Duodenal mucosa (tissue), 2 donors: ENCODE measurements at regions not wholly inside any gene's neighbourhood (a gene's known extent, or its start where the extent isn't known, plus 50 kb on each side); places are given as distances from the start of the nearest gene placed in this dataset.

Source experiments
- H3K27ac ChIP-seq: one replicate; pipeline ENCODE4 v1.7.0; 2013; ENCODE audit warnings: low read depth, low read length
- H3K27me3 ChIP-seq, 2 donors: one replicate each; pipeline ENCODE4 v1.7.0; 2013; ENCODE audit warnings: low read length in 2 of 2, control low read depth in 1 of 2; ENCODE audit not compliant: insufficient read depth in 2 of 2, control insufficient read depth in 1 of 2
- H3K36me3 ChIP-seq, 2 donors: one replicate each; pipeline ENCODE4 v1.7.0; 2013; ENCODE audit warnings: low read length in 2 of 2, control low read depth in 1 of 2; ENCODE audit not compliant: insufficient read depth in 2 of 2, control insufficient read depth in 1 of 2
- H3K4me1 ChIP-seq, 2 donors: one replicate each; pipeline ENCODE4 v1.7.0; 2013; ENCODE audit warnings: low read length in 2 of 2, control low read depth in 1 of 2; ENCODE audit not compliant: insufficient read depth in 2 of 2, control insufficient read depth in 1 of 2
- H3K4me3 ChIP-seq, 2 donors: one replicate each; pipeline ENCODE4 v1.7.0; 2013; ENCODE audit warnings: low read length in 2 of 2, low read depth in 1 of 2
- H3K9ac ChIP-seq, 2 donors: one replicate each; pipeline ENCODE4 v1.7.0; 2013; ENCODE audit warnings: low read length in 2 of 2, low read depth in 1 of 2
- H3K9me3 ChIP-seq, 2 donors: one replicate each; pipeline ENCODE4 v1.7.0; 2013; ENCODE audit warnings: low read length in 2 of 2, control low read depth in 1 of 2; ENCODE audit not compliant: control insufficient read depth in 1 of 2

GRCh38 chr2:145203891-145204290 lies 684.0 kb upstream of the ZEB2 start:
- Histone ChIP-seq H3K9ac (no peak overlapping the region), H3K9me3 (no peaks in the 10 kb centered on the region), H3K27me3 (no peaks in the 10 kb centered on the region), H3K4me1 (no peaks in the 10 kb centered on the region), H3K36me3 (no peaks in the 10 kb centered on the region), H3K27ac (no peak overlapping the region), H3K4me3 (no peak overlapping the region)

GRCh38 chr2:145199827-145200706 lies 680.1 kb upstream of the ZEB2 start:
- H3K36me3 ChIP-seq, result no peaks in the 10 kb centered on the region
- no peaks in the 10 kb centered on the region for H3K27me3 ChIP-seq
- H3K9me3 ChIP-seq, result no peaks in the 10 kb centered on the region
- H3K4me1 ChIP-seq, result no peaks in the 10 kb centered on the region
- no peak overlapping the region for H3K27ac ChIP-seq
- no peak overlapping the region for H3K4me3 ChIP-seq
- no peak overlapping the region for H3K9ac ChIP-seq

GRCh38 chr2:145199042-145199441 lies 679.1 kb upstream of the ZEB2 start:
- no peaks in the 10 kb centered on the region for H3K4me1 ChIP-seq
- H3K4me3 ChIP-seq, result no peak overlapping the region
- no peaks in the 10 kb centered on the region for H3K27me3 ChIP-seq
- no peak overlapping the region for H3K9ac ChIP-seq
- H3K36me3 ChIP-seq, result no peaks in the 10 kb centered on the region
- H3K27ac ChIP-seq, result no peak overlapping the region
- no peaks in the 10 kb centered on the region for H3K9me3 ChIP-seq

GRCh38 chr2:145198555-145198954 lies 678.6 kb upstream of the ZEB2 start:
- Histone ChIP-seq H3K36me3 (no peaks in the 10 kb centered on the region), H3K4me3 (no peak overlapping the region), H3K4me1 (no peaks in the 10 kb centered on the region), H3K27me3 (no peaks in the 10 kb centered on the region), H3K9ac (no peak overlapping the region), H3K9me3 (no peaks in the 10 kb centered on the region), H3K27ac (no peak overlapping the region)

GRCh38 chr2:145197944-145198343 lies 678.0 kb upstream of the ZEB2 start:
- no peak overlapping the region for H3K4me3 ChIP-seq
- no peak overlapping the region for H3K27ac ChIP-seq
- no peaks in the 10 kb centered on the region for H3K9me3 ChIP-seq
- H3K4me1 ChIP-seq, result no peaks in the 10 kb centered on the region
- no peak overlapping the region for H3K9ac ChIP-seq
- no peaks in the 10 kb centered on the region for H3K36me3 ChIP-seq
- no peaks in the 10 kb centered on the region for H3K27me3 ChIP-seq

- H3K36me3 ChIP-seq, result no peaks in the 10 kb centered on the region
- no peaks in the 10 kb centered on the region for H3K9me3 ChIP-seq
- H3K4me1 ChIP-seq, result no peaks in the 10 kb centered on the region
- H3K27me3 ChIP-seq, result no peaks in the 10 kb centered on the region
- no peak overlapping the region for H3K9ac ChIP-seq
- H3K4me3 ChIP-seq, result no peak overlapping the region
- no peak overlapping the region for H3K27ac ChIP-seq
These were observed 674.8 kb upstream of the ZEB2 start for GRCh38 chr2:145194673-145195072.

- H3K4me3 ChIP-seq, result no peak overlapping the region
- no peaks in the 10 kb centered on the region for H3K4me1 ChIP-seq
- H3K9me3 ChIP-seq, result no peaks in the 10 kb centered on the region
- no peaks in the 10 kb centered on the region for H3K36me3 ChIP-seq
- H3K9ac ChIP-seq, result no peak overlapping the region
- H3K27ac ChIP-seq, result no peak overlapping the region
- no peaks in the 10 kb centered on the region for H3K27me3 ChIP-seq
These were observed 670.2 kb upstream of the ZEB2 start for GRCh38 chr2:145190031-145190703.

GRCh38 chr2:145186303-145186702 lies 666.4 kb upstream of the ZEB2 start:
- H3K9ac ChIP-seq, result no peak overlapping the region
- H3K4me1 ChIP-seq, result no peaks in the 10 kb centered on the region
- H3K9me3 ChIP-seq, result no peaks in the 10 kb centered on the region
- no peaks in the 10 kb centered on the region for H3K36me3 ChIP-seq
- H3K4me3 ChIP-seq, result no peak overlapping the region
- H3K27me3 ChIP-seq, result no peaks in the 10 kb centered on the region
- H3K27ac ChIP-seq, result no peak overlapping the region

- H3K27ac ChIP-seq, result no peak overlapping the region
- H3K4me3 ChIP-seq, result no peak overlapping the region
These were observed 665.8 kb upstream of the ZEB2 start for GRCh38 chr2:145185696-145186095.

GRCh38 chr2:145184741-145185651 lies 665.1 kb upstream of the ZEB2 start:
- no peaks in the 10 kb centered on the region for H3K9me3 ChIP-seq
- no peak overlapping the region for H3K9ac ChIP-seq
- H3K36me3 ChIP-seq, result no peaks in the 10 kb centered on the region
- H3K4me1 ChIP-seq, result no peaks in the 10 kb centered on the region
- no peak overlapping the region for H3K4me3 ChIP-seq
- no peaks in the 10 kb centered on the region for H3K27me3 ChIP-seq
- H3K27ac ChIP-seq, result no peak overlapping the region

More at GRCh38 chr2:145185696-145186095, 665.8 kb upstream of the ZEB2 start:
- no peaks in the 10 kb centered on the region for H3K4me1 ChIP-seq
- no peaks in the 10 kb centered on the region for H3K27me3 ChIP-seq
- H3K36me3 ChIP-seq, result no peaks in the 10 kb centered on the region
- no peak overlapping the region for H3K9ac ChIP-seq
- no peaks in the 10 kb centered on the region for H3K9me3 ChIP-seq
